Stomach (tissue), 8 donors: ENCODE measurements at regions not wholly inside any gene's neighbourhood (a gene's known extent, or its start where the extent isn't known, plus 50 kb on each side); places are given as distances from the start of the nearest gene placed in this dataset.
A peak's percentile ranks its signal among the peaks of the same experiment; 100 is the strongest.

Experiments
- DNase-seq, 2 donors: peaks; one replicate each; pipeline versions ENCODE4 v3.0.0 to v3.0.0-alpha.2; 2013 to 2019
- H3K27ac ChIP-seq, 5 donors: fragments of 200-600 bp in 4 of 5; sonication (generic) in 4 of 5; one replicate each; pipeline ENCODE4 v1.5.1; 2013 to 2019; ENCODE audit warnings: mild to moderate bottlenecking in 1 of 5, moderate library complexity in 1 of 5
- H3K27me3 ChIP-seq, 3 donors: fragments of 200-600 bp; sonication (generic); one replicate each; pipeline ENCODE4 v1.5.1; 2017 to 2019; ENCODE audit warnings: mixed run types in 1 of 3
- H3K36me3 ChIP-seq, 4 donors: fragments of 200-600 bp; sonication (generic); 1 replicate in 3 of 4; 2 replicates in 1 of 4; pipeline ENCODE4 v1.5.1; 2016 to 2019
- H3K4me1 ChIP-seq, 4 donors: fragments of 200-600 bp; sonication (generic); one replicate each; pipeline ENCODE4 v1.5.1; 2016 to 2019
- H3K4me3 ChIP-seq, 4 donors: fragments of 200-600 bp; sonication (generic) in 3 of 4; one replicate each; pipeline ENCODE4 v1.5.1; 2016 to 2019; ENCODE audit warnings: mild to moderate bottlenecking in 1 of 4
- H3K9me3 ChIP-seq, 4 donors: fragments of 200-600 bp; sonication (generic); one replicate each; pipeline ENCODE4 v1.5.1; 2016 to 2019
- EP300 ChIP-seq: sonication (generic); formaldehyde crosslinking; IDR thresholded peaks from one replicate; pipeline ENCODE4 v1.6.1; 2017; ENCODE audit warnings: antibody characterized with exemption
- POLR2A ChIP-seq, 4 donors: fragments of 450-650 bp; IDR thresholded peaks; one replicate each; pipeline ENCODE4 v1.6.1; 2016; ENCODE audit warnings: antibody characterized with exemption in 4 of 4, control low read depth in 2 of 4, mild to moderate bottlenecking in 1 of 4, moderate library complexity in 1 of 4
- POLR2AphosphoS5 ChIP-seq, 3 donors: sonication (generic); formaldehyde crosslinking; IDR thresholded peaks; one replicate each; pipeline ENCODE4 v1.6.1; 2016; ENCODE audit warnings: antibody characterized with exemption in 3 of 3
- WGBS, 5 donors: extraction: QIAGEN DNeasy Blood & Tissue Kit in 3 of 5; methylation state at CpG; one replicate each; pipeline versions ENCODE4 v1.1.5 to v1.1.7; 2013 to 2018; 5-methylcytosine and 5-hydroxymethylcytosine counted together
- intact Hi-C: fragments of 100-400 bp; cut with DNase I; formaldehyde crosslinking; loops from one replicate; pipeline ENCODE4 v1.15.1; 2023; ENCODE audit warnings: low total_unique reads
- TF ChIP-seq, protein P1 (sequence below), 7 experiments: fragments of 450-650 bp in 4 of 7; fragments of 200-600 bp in 3 of 7; sonication (generic) in 3 of 7; IDR thresholded peaks; one replicate each; pipeline ENCODE4 v1.5.1; 2016 to 2019; ENCODE audit warnings: antibody characterized with exemption in 7 of 7, control low read depth in 2 of 7, mild to moderate bottlenecking in 1 of 7
- donor health status: healthy with polysubstance abuse.
- donor health status: Bipolar disorder and iron deficiency.
- donor health status: healthy.

DNA sequence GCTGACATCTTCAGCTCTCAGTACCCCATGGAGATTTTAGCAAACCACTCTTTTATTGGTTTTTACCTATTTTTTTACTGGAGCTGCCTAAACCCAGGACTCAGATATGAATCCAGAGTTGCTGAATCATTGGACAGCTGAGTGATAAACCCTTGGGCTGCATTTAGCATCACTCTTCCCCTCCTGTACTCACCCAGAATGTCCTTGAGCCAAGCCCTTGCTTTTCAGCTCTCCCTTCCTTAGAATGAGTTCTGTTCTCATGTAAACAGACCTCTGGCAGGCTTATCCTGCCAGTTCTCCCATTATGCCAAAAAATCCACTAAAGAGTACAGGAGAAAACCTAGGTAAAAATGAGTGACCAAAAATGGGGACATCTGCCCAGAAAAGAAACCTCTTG lies 200.1 kb upstream of the POU2AF2 start:
- intact Hi-C loops = no loop called here

DNA sequence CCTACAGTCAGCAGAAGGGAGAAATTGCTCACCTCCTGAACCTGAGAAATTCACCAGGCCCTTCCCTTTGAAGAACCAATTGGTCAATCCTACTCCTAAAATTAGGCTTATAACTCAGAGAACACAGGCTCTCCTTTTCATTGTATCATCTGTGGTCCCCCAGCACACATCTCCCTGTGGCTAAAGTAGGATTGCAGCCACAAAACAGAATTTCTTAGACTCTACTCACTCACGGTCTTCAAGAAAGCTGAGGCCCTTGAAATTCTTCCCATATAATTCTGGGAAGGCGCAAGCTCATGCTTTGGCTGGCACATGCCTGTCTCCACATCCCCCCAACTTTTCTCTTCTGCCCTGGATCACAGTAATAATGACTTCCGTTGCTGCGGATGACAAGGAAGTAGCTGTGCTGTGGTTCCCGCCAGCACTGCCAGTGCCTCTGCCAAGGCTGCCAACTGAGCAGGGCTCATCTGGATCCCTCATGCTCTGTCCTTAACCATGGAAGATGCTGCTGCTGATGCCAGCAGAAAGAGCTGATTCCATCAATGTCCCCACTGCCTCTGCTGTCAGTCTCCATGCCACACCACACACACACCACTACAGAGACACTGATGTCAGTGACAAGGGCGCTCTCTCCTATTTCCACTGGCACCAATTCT lies 200.6 kb upstream of the POU2AF2 start:
- 81 to 92% (median 87%) methylated on average over 6 of the region's 6 CpGs for whole genome bisulfite sequencing, 5 donors
- intact Hi-C loops = no loop called here
- TF ChIP-seq, protein P1, sequence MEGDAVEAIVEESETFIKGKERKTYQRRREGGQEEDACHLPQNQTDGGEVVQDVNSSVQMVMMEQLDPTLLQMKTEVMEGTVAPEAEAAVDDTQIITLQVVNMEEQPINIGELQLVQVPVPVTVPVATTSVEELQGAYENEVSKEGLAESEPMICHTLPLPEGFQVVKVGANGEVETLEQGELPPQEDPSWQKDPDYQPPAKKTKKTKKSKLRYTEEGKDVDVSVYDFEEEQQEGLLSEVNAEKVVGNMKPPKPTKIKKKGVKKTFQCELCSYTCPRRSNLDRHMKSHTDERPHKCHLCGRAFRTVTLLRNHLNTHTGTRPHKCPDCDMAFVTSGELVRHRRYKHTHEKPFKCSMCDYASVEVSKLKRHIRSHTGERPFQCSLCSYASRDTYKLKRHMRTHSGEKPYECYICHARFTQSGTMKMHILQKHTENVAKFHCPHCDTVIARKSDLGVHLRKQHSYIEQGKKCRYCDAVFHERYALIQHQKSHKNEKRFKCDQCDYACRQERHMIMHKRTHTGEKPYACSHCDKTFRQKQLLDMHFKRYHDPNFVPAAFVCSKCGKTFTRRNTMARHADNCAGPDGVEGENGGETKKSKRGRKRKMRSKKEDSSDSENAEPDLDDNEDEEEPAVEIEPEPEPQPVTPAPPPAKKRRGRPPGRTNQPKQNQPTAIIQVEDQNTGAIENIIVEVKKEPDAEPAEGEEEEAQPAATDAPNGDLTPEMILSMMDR (IDR thresholded peaks at IDR 0.05) = no peak
- TF ChIP-seq EP300 (no peak), POLR2AphosphoS5 (IDR thresholded peaks at IDR 0.05) (no peak), POLR2A (IDR thresholded peaks at IDR 0.05) (no peak)
- Histone ChIP-seq H3K27me3 (no peaks in the 10 kb centered on the region), H3K4me3 (no peak overlapping the region), H3K36me3 (no peaks in the 10 kb centered on the region), H3K4me1 (peaks cover 0 to 17% (median 6%) of the 10 kb centered on the region in 4 donors), H3K9me3 (no peaks in the 10 kb centered on the region), H3K27ac (peak overlapping the region in 3 of 5 donors; percentile 30 to 54 (median 44))
- DNase-seq = no peak

More for the DNA sequence above, 200.1 kb upstream of the POU2AF2 start:
- Histone ChIP-seq H3K36me3 (no peaks in the 10 kb centered on the region), H3K27me3 (no peaks in the 10 kb centered on the region), H3K27ac (peak overlapping the region in 3 of 5 donors; percentile 30 to 54 (median 44)), H3K4me1 (peaks cover 0 to 17% (median 6%) of the 10 kb centered on the region in 4 donors), H3K9me3 (no peaks in the 10 kb centered on the region), H3K4me3 (no peak overlapping the region)
- TF ChIP-seq EP300 (no peak), POLR2AphosphoS5 (IDR thresholded peaks at IDR 0.05) (no peak), POLR2A (IDR thresholded peaks at IDR 0.05) (no peak)
- TF ChIP-seq, protein P1 (IDR thresholded peaks at IDR 0.05) = no peak
- DNase-seq = no peak

DNA sequence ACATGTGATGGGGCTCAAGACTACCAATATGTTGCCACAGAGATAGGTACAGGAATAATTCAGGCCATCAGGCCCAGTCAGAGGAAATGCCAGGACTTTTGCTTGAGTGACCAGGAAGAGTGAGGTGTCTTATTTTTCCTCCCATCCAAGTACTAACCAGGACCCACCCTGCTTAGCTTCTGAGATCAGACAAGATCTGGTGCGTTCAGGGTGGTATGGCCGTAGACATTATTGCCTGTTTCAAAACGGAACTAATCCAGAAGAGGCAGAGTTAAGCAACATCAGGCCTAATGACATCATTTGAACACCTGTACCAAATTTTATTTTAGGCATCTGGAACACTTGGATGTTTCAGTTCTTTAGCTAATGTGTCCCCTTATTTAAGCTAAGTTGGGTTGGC lies 205.5 kb upstream of the POU2AF2 start:
- TF ChIP-seq EP300 (no peak), POLR2A (IDR thresholded peaks at IDR 0.05) (no peak), POLR2AphosphoS5 (IDR thresholded peaks at IDR 0.05) (no peak)
- TF ChIP-seq, protein P1 (IDR thresholded peaks at IDR 0.05) = no peak
- Histone ChIP-seq H3K9me3 (no peaks in the 10 kb centered on the region), H3K36me3 (no peaks in the 10 kb centered on the region), H3K27me3 (no peaks in the 10 kb centered on the region), H3K27ac (no peak overlapping the region), H3K4me3 (no peak overlapping the region), H3K4me1 (peaks cover 0 to 3% (median under 1%) of the 10 kb centered on the region in 4 donors)
- intact Hi-C loops = no loop called here
- 85 to 95% (median 93%) methylated on average over 3 of the region's 3 CpGs for WGBS, 5 donors
- DNase-seq = no peak

DNA sequence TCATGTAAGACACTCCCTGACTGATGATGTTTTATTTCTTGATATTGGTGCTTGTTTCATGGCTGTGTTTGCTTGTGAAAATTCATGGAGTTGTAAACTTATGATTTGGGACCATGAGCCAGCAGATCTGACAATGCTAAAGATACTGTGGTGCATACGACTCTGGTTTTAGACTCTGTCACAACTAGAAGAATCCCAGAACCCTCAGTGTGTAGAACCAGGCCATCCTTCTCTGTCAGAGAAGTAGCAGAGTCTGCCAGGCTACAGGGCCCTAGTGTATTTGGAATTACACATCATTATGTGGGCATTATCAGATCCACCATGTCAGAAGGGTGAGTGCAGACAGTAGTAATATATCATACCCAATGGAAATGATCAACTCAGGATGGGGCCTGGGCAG lies 209.8 kb upstream of the POU2AF2 start:
- Histone ChIP-seq H3K27ac (no peak overlapping the region), H3K4me3 (no peak overlapping the region), H3K4me1 (no peaks in the 10 kb centered on the region), H3K9me3 (no peaks in the 10 kb centered on the region), H3K27me3 (no peaks in the 10 kb centered on the region), H3K36me3 (no peaks in the 10 kb centered on the region)
- TF ChIP-seq POLR2AphosphoS5 (IDR thresholded peaks at IDR 0.05) = no peak
- TF ChIP-seq, protein P1 (IDR thresholded peaks at IDR 0.05) = no peak
- no peak for TF ChIP-seq EP300
- no peak for TF ChIP-seq POLR2A (IDR thresholded peaks at IDR 0.05)
- intact Hi-C loops = no loop called here
- 67 to 93% (median 88%) methylated on average over 1 of the region's 1 CpG for WGBS, 5 donors
- DNase-seq = no peak
